GM19240 (cell line): ENCODE measurements at regions not wholly inside any gene's neighbourhood (a gene's known extent, or its start where the extent isn't known, plus 50 kb on each side); places are given as distances from the start of the nearest gene placed in this dataset.

ENCODE experiments used
- DNase-seq: peaks from one replicate; pipeline ENCODE4 v3.0.0; 2011; ENCODE audit warnings: low spot score; ENCODE audit not compliant: insufficient read length

DNA sequence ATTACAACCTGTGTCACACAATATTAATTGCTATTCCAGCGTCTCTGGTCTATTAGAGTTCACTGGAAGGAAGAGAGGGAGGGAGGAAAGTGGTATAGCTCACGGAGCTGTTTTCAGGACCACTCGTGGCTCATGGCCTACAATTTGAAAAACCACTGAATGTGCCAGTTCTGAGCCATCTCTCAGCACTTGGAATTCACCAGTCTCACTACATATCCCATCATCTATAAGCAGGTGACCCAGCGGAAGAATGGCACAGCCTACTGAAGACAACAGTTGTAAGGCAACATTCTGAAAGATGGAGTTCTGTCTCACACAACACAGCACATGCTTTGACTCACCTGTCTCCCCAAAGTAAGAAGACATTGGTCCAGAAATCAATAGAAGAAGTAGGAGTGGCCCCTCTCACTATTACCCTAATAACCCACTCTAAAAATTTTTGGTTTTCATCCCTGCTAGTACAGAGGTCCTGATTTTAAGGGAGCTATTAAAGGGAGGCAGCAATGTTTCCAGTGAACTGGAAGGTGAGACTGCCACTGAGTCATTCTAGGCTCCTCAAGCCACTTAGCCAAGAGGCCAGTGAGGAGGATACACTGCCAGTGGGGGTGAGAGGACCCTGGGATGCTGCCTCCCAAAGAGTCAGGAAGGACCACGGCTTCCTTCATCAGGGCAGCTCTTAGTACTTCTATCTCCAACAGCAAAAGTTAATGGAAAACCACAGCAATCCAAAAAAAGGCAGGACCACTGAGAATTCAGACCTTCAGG is 50.0 kb upstream of the DOCK9 start:
- no peak for DNase-seq

DNA sequence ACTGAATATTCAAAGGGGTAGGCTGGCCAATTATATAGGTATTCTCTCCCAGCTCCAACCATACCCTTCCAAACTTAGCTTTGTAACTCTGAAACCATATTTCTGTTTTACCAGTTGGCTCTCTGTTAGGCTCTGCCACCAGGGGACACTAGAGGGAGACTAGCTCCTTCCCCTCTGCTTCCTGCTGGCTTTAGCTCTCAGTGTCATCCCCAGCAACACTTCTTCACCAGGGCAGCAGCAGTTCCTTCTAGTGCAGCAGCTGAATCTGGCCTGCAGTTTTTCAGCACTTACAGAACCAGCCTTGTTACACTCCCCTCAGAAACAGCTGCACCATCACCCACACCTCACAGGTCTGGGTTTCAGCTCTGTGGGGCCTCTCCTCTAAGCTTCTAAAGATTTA is 51.0 kb upstream of the DOCK9 start:
- DNase-seq = no peak

DNA sequence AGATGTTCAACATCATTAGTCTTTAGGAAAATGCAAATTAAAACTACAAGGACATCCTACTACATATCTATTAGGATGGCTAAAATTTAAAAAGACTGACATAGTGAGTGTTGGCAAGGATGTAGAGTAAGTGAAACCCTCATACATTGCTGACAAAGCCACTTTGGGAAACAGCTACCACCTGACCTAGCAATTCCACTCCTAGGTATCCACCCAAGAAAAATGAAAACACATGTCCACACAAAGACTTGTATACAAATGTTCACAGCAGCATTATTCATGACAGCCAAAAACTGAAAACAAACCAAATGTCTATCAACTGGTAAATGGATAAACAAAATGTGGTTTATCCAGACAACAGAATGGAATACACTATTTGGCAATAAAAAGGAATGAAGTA is 51.7 kb upstream of the DOCK9 start:
- no peak for DNase-seq

DNA sequence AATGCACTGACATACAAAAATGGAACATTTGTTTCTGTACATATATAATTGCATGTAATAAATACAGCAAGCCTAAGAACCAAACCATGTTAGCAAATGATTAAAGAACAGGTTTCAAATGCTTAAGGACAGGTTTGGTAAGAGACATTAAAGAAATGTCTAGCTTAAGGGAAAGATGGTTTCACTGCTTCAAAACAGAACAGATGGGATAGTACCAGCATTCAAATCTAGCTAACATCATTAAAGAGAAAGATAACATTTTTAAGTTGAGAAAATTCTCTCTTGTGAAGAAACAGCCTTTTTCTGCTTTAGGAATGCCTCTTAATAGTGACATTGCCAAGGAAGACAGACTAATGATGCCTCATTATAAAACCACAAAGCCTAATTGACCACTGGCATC is 52.5 kb upstream of the DOCK9 start:
- DNase-seq = no peak

DNA sequence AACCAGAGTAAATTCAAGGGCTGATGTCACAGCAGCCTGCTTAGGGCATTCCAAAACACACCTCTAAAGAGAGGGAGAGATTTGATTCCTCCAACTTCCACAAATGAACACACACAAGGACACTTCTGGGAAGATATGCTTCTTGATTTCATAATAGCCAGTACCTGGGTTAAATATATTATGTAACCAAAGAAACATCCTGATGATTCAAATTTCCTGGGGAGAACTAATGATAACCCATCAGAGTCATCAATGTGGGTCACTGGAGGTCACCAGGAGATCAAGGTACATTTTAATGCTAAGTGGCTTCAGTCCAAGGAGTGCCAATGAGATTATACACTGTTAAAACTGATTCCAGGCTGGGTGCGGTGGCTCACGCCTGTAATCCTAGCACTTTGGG is 54.0 kb upstream of the DOCK9 start:
- no peak for DNase-seq

DNA sequence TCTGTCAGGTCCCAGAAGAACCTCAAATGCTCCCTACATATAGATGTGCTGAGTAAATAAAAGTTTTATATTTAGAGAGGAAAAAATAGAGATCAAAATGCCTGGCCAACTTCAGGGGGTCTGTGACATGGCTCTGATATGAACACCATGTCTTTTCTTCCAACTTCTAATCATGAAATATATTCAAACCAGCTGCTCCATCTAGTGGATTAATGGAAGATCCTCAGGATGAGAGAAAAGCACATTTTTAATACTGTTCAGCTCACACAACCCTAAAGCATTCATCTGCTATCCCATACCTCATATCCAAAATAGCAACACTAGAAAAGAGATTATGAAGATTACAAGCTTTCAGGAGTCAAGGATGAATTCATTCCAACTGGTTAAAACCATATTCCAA is 56.0 kb upstream of the DOCK9 start:
- DNase-seq = no peak

DNA sequence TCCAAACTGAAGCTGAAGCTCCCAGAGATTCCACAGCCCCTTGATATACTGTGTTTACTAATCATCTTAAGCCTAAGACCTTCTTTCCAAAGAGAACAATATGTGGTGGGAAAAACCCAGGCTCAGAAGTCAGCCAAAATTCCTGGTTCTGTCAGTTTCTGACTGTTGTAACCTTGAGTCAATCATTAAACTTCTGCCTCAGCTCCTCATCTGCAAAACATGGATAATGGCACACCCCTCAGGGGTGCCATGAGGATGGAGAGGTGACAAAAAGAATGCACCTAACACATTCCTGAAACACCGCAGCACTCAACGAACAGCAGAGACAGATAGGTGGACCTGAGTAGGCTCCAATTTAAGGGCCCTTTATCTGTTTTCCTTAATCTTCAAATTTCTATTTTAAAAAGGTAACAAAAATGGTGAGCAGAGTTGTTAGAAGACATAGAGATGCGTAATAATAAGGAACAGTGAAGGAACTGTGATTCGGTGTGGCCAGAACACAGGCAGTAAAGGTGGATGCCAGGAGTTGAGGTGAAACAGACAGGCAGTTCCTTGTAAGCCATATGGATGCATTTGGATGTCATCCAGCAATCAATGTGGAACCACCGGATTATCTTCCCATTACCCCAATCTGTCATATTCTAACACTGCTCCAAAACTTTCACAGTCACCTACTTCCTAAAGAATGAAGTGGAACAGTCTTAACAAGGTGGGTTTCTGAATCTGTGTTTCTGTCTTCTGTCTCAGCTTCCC is 56.6 kb upstream of the DOCK9 start:
- no peak for DNase-seq

DNA sequence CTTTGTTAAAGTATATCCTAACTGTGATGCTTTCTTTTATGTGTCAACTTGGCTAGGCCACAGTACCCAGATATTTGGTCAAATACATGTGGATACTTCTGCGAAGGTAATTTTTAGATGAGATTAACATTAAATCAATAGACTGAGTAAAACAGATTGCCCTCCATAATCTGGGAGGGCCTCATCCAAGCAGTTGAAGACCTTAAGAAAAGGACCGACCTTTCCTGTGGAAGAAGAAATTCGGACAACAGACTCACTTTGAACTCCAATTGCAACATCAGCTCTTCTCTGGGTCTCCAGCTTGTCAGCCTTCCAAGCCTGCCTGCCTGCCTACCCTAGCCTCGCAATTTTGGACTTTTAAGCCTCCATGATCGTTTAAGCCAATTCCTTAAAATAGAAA is 57.9 kb upstream of the DOCK9 start:
- DNase-seq = no peak

DNA sequence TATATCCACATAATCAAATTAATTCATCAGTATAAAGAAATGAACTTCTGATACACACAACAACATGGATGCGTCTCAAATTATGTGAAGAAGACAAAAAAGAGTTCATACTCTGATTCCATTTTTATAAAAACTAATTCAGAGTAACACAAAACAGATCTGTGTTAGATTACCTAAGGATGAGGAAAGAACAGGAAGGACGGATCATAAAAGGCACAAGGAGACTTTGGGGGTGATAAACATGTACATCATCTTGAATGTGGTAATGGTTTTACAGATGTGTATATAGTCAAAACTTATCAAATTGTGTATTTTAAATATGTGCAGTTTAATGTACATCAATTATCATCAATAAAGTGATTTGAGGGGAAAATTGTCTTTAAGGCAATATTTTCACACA is 59.9 kb upstream of the DOCK9 start:
- no peak for DNase-seq

DNA sequence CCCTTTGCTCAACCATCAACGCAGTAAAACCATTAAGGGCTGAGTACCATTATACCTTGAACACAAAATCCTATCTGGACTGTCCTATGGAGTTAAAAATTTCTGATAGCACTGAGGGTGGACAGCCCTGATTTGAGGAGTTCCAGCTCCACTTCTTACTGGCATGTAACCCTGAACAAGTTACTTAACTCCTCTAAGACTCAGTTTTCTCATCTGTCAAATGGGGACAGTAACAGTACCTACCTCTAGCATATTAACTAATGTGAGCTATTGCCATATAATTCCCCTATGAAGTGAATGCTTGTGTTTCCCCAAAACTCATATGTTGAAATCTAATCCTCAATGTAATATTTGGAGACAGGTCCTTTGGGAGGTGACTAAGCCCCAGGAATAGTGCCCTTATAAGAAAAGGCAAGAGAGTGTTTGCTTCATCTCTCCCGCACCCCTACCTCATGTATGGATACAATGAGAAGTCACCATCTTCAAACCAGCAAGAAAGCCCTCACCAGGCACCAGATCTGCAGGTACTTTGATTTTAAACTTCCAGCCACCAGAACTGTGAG is 61.9 kb upstream of the DOCK9 start:
- no peak for DNase-seq

DNA sequence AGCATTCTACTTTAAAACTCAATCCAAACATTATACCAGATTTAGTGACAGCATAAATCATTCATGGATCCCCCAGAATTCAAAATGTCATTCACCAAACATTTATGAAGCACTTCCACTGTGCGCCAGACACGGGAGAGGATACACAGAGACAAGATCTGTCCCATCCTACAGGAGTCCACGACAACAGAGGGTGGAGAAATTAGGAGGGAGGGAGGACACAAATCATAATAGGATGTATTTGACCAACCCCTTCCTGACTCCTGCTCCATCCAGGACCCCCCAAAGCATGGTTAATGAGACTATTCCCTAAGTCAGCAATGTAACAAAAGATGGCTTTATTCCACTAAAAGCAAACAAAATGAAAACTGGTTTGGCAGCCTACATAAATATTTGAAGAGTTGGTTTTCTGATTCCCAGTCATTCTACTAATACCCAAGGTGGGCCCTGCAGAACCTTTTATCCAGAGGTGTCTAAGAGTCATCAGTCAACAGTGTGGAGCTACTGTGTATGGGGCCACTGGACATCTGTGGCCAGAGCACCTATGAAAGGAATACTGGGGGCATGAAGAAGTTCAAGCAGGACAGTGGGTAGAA is 62.8 kb upstream of the DOCK9 start:
- no peak for DNase-seq

DNA sequence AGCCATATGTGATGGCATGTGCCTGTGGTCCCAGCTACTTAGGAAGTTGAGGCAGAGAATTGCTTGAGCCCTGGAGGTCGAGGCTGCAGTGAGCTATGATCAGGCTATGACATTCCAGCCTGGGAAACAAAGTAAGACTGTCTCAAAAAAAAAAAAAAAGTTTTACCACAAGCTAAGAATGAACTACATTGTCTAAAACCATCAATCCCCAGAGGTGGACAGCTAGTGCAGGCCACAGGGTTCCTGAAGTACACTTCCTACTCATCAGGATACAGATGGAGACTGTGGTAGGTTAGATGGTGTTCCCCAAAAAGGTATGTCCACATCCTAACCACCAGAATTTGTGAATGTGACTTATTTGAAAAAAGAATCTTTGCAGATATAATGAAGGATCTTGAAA is 63.5 kb upstream of the DOCK9 start:
- no peak for DNase-seq

DNA sequence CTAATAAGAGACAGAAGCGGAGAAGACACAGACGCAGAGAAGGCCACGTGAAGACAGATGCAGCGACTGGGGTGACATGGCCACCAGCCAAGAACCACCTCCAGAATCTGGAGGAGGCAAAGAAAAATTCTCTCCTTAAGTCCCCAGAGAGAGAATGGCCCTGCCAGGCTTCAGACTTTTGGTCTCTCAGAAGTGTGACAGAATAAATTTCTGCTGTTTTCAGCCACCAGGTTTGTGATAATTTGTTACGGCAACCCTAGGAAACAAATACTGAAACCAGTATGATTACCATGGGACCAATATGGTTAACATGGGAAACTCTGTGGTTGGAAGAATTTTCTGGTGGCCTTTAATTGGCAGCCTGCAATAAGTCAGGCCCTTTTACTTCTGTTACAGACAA is 63.9 kb upstream of the DOCK9 start:
- no peak for DNase-seq

DNA sequence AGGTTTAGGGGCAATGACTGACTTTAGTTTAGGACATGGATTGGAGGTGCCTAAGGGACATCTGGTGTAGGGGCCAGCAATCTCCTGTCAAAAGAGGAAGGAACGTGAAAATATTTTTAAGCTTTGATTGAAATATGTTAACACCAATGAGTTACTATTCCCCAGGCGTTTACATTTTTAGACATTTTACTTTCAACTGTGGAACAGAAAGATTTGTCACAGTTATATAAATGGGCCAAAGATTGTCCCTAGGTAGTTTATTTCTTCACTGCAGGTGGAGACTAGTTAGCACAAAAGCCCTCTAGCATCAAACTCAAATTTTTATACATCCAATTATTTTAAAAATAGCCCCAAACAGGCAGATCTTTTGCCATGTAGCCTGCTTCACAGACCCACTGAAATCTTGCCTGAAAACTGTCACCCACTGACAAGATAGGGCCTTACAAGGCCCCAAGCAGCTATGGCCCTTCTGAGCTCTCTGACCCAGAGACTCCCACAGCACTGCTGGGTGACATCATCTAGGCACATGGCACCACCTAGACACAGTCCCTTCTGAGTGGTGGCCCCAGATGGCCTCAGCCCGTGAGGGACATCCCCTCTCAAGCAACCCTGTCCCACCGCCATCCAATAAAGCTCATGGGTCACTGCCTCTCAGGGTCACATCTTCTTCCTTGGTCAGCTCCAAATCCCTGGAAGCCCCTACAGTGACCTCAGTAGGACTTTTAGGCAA is 64.8 kb upstream of the DOCK9 start:
- DNase-seq = no peak

DNA sequence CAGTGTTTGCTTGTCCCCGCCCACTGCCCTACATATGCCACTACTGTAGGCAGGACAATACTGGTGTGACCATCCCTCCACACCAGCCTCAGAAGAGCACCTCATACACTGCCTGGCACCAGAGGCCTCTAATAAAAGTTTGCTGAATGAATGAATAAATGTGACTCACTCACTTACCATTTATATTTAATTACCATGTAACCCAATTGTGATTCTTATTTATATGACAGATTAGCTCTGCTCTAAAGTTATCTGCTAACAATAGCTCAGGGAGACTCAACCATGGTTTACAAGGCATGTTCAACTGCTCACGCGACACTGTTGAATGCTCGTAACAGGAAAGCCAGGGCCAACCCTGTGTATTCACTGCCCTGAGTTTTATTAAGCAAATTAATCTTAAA is 66.0 kb upstream of the DOCK9 start:
- no peak for DNase-seq

DNA sequence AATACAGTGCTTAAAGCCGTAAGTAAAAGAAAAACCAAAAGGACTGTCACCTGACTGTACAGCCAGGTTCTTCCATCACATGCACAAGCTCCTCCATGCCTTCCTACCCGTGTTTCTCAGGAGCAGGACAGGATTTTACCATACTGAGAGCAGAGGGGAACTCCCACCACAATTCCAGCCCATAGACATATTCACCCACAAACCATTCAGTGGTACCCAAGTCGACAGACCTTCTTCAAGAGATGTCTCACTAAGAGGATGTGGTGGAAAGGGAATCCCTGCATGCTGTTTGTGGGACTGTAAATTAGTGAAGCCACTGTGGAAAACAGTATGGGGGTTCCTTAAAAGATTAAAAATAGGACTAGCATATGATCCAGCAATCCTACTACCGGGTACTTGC is 66.9 kb upstream of the DOCK9 start:
- no peak for DNase-seq

DNA sequence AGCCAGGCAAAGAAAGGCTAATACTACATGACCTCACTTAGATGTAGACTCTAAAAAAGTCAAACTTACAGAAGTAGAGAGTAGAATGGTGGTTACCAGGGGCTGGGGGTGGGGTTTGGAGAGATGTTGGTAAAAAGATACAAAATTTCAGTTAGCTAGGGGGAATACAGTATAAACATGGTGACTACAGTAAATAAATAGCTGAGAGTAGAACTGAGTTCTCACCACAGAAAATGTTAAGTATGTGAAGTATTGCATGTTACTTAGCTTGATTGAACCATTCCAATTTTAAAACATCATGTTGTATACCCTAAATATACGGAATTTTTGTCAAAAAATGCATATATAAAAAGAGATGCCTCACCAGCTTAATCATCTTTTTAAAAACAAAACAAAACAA is 67.5 kb upstream of the DOCK9 start:
- no peak for DNase-seq

DNA sequence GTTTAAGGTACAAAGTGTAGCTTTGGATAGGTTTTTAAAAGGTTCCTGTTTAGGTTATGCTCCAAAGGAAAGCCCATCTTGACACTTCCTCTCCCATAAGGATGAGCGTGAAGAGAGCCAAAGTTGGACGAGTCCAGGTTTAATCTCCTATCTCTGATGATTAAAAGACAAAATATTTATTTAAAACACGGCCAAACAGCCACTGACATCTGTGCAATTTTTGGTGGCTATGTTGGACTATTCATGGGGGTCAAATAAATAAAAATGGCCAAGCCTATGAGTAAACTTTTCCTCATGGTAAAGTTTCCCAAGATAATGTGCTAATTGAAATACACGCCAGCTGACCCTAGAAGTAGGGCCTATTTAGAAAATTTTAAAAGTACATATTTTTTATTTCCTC is 69.0 kb upstream of the DOCK9 start:
- DNase-seq = no peak

DNA sequence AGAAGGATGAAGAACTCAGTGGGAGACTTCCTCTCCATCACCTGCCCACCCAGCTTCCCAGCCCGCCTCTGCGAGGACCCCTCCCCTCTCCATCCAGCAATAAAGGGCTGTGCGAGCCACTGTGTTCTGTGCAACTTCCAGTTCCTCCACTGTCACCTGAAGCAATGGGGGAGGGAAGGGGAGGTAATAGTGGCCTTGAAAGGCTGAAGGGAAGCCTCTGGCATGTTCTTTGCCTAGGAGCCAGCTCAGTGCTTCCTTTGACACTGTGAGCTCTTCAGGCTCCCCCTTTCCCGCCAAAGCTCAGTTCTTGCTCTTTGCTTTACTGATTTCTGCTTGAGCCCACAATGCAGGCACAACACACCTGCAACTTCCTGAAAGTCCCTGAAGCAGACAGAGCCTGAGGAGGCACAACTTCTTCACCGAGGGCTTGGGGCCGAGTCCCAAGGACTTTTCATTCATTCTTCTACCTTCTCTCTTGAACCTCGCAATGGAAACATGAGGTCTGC is 73.2 kb upstream of the DOCK9 start:
- no peak for DNase-seq

DNA sequence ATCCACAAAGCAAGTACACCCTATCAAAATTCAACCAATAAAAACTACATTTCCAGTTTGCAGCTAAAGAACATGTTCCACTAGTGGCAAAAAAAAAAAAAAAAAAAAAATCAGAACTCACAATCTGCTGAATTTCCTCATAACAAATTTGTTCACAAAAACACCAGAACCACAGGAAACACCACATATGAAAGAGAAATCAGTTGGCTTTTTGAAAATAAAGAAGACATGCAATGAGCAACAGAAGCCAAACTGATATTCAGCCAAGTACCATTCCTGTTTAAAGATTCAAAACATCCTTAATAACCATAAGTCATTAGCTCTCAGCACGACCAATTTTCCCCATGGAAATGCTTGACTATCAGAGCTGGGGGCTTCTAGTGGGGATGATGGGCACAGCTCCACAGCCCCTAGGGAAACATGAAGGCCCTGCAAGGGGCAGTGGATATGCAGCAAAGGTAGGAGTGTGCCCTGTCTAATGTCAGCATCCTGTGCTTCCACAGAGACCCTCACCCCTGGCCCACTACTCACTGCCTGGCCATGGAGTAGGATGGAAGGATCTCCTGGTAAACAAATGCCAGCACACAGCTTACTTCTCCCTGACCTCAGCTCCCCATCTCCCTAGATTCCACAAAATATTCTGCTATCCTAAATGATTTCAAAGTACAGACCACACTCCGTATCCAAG is 74.0 kb upstream of the DOCK9 start:
- no peak for DNase-seq

DNA sequence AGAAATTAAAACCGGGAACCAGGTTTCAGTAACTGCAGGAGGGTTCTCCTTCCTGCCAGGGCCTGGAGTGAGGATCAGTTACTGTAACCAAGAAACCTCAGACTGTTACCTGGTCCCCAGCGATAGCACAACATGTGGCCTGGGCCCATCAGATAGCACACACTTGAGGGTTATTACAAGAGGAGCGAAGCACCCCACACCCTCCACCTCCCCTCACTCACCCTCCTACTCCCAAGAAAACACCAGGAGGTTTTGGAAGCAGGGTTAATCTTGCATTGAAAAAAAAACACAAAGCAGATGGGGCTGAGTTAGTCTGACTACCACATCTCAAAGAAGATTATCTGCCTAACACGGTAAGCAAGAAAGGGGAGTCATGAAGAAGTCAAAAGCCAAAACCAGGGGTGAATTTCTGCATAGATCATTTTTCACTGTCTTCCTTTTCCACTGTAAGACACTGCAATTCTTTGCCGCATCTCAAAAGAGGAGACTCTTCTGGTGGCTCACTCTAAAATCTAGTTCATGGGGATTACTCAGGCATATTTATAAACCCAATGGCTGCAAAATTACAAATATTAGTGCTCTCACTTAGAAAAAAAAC is 75.9 kb upstream of the DOCK9 start:
- DNase-seq = no peak
